Spinal cord (tissue), 9 donors: ENCODE measurements at regions not wholly inside any gene's neighbourhood (a gene's known extent, or its start where the extent isn't known, plus 50 kb on each side); places are given as distances from the start of the nearest gene placed in this dataset.
A peak's percentile ranks its signal among the peaks of the same experiment; 100 is the strongest.

Experiments
- DNase-seq, 6 donors: peaks; one replicate each; pipeline versions ENCODE4 v3.0.0 to v3.0.0-alpha.2; 2013 to 2015; ENCODE audit warnings: low spot score in 6 of 6, low read depth in 4 of 6
- H3K27ac ChIP-seq: one replicate; pipeline ENCODE4 v1.5.1; 2013; ENCODE audit warnings: low read depth, low read length, control low read depth
- H3K27me3 ChIP-seq: one replicate; pipeline ENCODE4 v1.6.1; 2013; ENCODE audit warnings: low read length; ENCODE audit not compliant: control insufficient read depth, insufficient read depth
- H3K36me3 ChIP-seq: one replicate; pipeline ENCODE4 v1.6.1; 2013; ENCODE audit warnings: low read length; ENCODE audit not compliant: control insufficient read depth, insufficient read depth
- H3K4me1 ChIP-seq: one replicate; pipeline ENCODE4 v1.6.1; 2013; ENCODE audit warnings: low read length; ENCODE audit not compliant: control insufficient read depth, insufficient read depth
- H3K4me3 ChIP-seq: one replicate; pipeline ENCODE4 v1.5.1; 2013; ENCODE audit warnings: low read depth, low read length, control low read depth
- H3K9me3 ChIP-seq: one replicate; pipeline ENCODE4 v1.6.1; 2013; ENCODE audit warnings: low read length; ENCODE audit not compliant: control insufficient read depth, insufficient read depth
- WGBS: methylation state at CpG from one replicate; pipeline ENCODE4 v1.1.5; 2013; ENCODE audit warnings: missing lambda C conversion rate; ENCODE audit not compliant: insufficient coverage; 5-methylcytosine and 5-hydroxymethylcytosine counted together
- donor health status: healthy.

- Histone ChIP-seq H3K4me3 (no peak overlapping the region), H3K4me1 (no peaks in the 10 kb centered on the region), H3K36me3 (no peaks in the 10 kb centered on the region), H3K27me3 (no peaks in the 10 kb centered on the region), H3K27ac (no peak overlapping the region), H3K9me3 (no peaks in the 10 kb centered on the region)
- 86% methylated on average over 3 of the region's 6 CpGs for WGBS
- DNase-seq, result no peak
These were observed 341.1 kb upstream of the PPARGC1A start for GRCh38 chr4:24230955-24231354.

GRCh38 chr4:24229978-24230377, 340.1 kb upstream of the PPARGC1A start:
- H3K27ac ChIP-seq, result no peak overlapping the region
- H3K4me1 ChIP-seq, result no peaks in the 10 kb centered on the region
- H3K9me3 ChIP-seq, result no peaks in the 10 kb centered on the region
- H3K27me3 ChIP-seq, result no peaks in the 10 kb centered on the region
- H3K36me3 ChIP-seq, result no peaks in the 10 kb centered on the region
- 33% methylated on average over 1 of the region's 4 CpGs for WGBS
- H3K4me3 ChIP-seq, result no peak overlapping the region
- no peak for DNase-seq

GRCh38 chr4:24228692-24229091, 338.8 kb upstream of the PPARGC1A start:
- 83% methylated on average over 2 of the region's 4 CpGs for WGBS
- no peaks in the 10 kb centered on the region for H3K27me3 ChIP-seq
- no peaks in the 10 kb centered on the region for H3K4me1 ChIP-seq
- no peak overlapping the region for H3K27ac ChIP-seq
- H3K4me3 ChIP-seq, result no peak overlapping the region
- no peak for DNase-seq
- H3K36me3 ChIP-seq, result no peaks in the 10 kb centered on the region
- no peaks in the 10 kb centered on the region for H3K9me3 ChIP-seq

- Histone ChIP-seq H3K27ac (no peak overlapping the region), H3K36me3 (no peaks in the 10 kb centered on the region), H3K4me1 (no peaks in the 10 kb centered on the region), H3K27me3 (no peaks in the 10 kb centered on the region), H3K4me3 (no peak overlapping the region), H3K9me3 (no peaks in the 10 kb centered on the region)
- WGBS, result 85% methylated on average over 2 of the region's 4 CpGs
- no peak for DNase-seq
These were observed 336.8 kb upstream of the PPARGC1A start for GRCh38 chr4:24226667-24227066.

DNA sequence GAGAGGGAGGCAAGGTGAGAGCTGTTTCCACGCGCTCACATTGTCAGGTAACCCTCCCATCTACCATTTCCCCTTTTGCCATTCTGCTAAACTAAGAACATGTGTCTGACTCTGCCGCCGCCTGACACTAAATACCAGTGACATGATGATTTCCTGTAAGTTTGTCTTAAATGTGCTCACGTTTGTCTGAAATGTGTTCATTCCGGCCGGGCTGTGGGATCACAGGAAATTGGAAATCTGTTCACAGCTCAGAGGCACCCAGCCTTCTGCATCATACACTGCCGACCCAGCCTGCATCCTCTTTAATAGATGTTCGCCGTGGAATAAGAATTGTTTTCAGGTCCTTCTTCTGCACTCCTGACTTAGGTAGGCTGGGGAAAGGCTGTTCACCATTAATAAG, 336.2 kb upstream of the PPARGC1A start:
- H3K9me3 ChIP-seq, result no peaks in the 10 kb centered on the region
- DNase-seq, result peak in 1 of 6 donors; percentile 38
- 72% methylated on average over 4 of the region's 10 CpGs for WGBS

DNA sequence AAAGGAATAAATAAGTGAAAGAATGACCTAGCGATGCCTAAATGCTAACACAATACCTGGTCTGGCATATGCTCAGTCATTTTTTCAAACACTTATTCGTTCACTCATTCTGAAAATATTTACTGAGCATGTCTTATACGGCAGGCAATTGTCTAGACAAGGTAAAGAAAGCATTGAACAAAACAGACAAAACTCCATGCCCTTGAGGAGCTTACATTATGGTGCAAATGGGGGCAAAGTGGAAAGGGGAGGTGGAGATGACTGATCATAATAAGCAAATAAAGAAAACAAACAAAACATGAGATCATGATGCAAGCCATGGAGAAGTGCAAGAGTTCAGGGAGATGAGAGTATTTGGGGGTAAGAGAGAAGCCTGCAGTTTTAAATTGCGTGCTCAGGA, 334.6 kb upstream of the PPARGC1A start:
- no peaks in the 10 kb centered on the region for H3K9me3 ChIP-seq
- H3K36me3 ChIP-seq, result no peaks in the 10 kb centered on the region
- no peak overlapping the region for H3K4me3 ChIP-seq
- no peaks in the 10 kb centered on the region for H3K4me1 ChIP-seq
- H3K27ac ChIP-seq, result no peak overlapping the region
- WGBS, result 100% methylated on average over 1 of the region's 4 CpGs
- H3K27me3 ChIP-seq, result no peaks in the 10 kb centered on the region
- DNase-seq, result no peak

More for the DNA sequence above, 336.2 kb upstream of the PPARGC1A start:
- no peaks in the 10 kb centered on the region for H3K27me3 ChIP-seq
- no peak overlapping the region for H3K4me3 ChIP-seq
- H3K27ac ChIP-seq, result no peak overlapping the region
- no peaks in the 10 kb centered on the region for H3K4me1 ChIP-seq
- no peaks in the 10 kb centered on the region for H3K36me3 ChIP-seq

DNA sequence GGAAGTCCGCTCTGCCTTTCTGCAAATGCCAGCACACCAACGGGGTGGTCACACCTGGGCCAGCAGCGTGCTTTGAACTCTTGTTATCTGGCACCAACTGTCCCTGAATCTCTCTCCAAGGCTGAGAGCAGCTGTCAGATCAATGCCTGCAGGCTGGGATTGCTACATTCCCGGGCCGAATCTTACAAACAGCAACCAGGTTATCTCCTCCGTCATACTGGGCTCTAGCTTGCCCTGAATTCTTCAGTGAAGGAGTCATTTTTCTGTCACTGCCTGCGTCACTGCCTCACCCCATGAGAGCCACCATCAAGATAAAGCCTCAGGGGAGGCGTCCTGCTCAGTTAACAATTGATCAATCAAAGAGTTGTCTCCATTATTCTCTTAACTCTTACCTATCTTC, 329.4 kb upstream of the PPARGC1A start:
- Histone ChIP-seq H3K36me3 (no peaks in the 10 kb centered on the region), H3K27me3 (no peaks in the 10 kb centered on the region), H3K4me3 (no peak overlapping the region), H3K4me1 (no peaks in the 10 kb centered on the region), H3K9me3 (no peaks in the 10 kb centered on the region), H3K27ac (no peak overlapping the region)
- 84% methylated on average over 8 of the region's 8 CpGs for WGBS
- DNase-seq, result no peak

DNA sequence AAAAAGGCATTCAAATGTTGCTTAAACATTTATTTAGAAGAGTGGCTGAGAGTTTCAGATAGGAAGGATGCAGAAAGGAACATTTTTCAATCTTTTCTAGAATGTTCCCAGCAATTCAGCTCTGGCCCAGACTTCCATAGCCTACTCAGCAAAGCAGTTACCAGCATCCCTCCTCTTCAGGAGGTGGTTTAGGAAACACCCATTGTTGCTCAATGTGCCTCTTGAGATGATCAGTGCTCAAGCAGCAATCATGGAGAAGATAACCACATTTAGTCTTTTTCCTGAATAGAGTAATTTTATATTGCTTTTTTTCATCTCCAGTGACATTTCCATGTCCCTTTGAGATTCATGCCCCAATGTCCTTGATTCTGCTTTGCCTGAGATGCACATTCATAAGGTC, 328.7 kb upstream of the PPARGC1A start:
- Histone ChIP-seq H3K4me3 (no peak overlapping the region), H3K9me3 (no peaks in the 10 kb centered on the region), H3K27ac (no peak overlapping the region), H3K27me3 (no peaks in the 10 kb centered on the region), H3K4me1 (no peaks in the 10 kb centered on the region), H3K36me3 (no peaks in the 10 kb centered on the region)
- no peak for DNase-seq

DNA sequence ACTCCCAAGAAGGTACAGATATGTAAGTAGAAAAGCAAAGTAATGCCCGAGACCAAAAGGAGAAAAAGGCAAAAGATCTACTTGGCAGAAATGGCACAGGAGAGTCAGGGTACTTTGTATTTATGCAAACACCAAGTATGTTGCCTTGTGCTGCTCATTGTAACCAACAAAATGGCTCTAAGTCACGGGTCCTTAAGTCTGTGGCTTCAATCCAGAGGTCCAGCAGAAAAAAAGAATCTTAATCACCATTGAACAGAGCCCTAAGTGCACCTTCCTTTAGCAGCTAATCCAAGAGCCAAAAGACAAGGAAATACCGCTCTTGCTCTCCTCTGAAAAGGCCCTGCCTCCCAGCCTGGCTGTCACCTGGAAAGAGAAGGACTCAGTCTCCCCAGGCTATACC, 324.9 kb upstream of the PPARGC1A start:
- DNase-seq, result peak in 1 of 6 donors; percentile 48
- Histone ChIP-seq H3K9me3 (no peaks in the 10 kb centered on the region), H3K4me1 (no peaks in the 10 kb centered on the region), H3K4me3 (no peak overlapping the region), H3K36me3 (no peaks in the 10 kb centered on the region), H3K27me3 (no peaks in the 10 kb centered on the region), H3K27ac (no peak overlapping the region)
- WGBS, result 78% methylated on average over 1 of the region's 3 CpGs

DNA sequence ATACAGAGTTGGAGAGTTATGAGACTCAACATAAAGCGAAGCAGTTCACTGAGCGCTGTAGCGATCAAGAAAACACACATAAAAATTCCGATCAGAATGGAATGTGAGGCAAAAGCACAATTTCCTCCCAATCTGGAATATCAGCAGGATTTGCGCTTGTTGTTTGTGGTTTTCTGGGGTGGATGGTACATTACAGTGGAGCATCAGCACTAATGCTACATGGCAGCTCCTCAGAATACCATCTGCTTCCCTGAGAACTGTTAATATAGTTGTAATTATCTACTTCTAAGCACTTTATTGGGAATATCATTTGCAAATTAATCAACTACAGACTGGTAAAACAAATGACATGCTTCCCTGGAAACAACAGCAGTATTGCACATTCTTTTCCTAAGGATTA, 324.1 kb upstream of the PPARGC1A start:
- DNase-seq, result peak in 1 of 6 donors; percentile 76

More for the DNA sequence above, 324.1 kb upstream of the PPARGC1A start:
- no peaks in the 10 kb centered on the region for H3K36me3 ChIP-seq
- 80% methylated on average over 1 of the region's 5 CpGs for WGBS
- no peak overlapping the region for H3K27ac ChIP-seq
- H3K4me3 ChIP-seq, result no peak overlapping the region
- no peaks in the 10 kb centered on the region for H3K27me3 ChIP-seq
- no peaks in the 10 kb centered on the region for H3K4me1 ChIP-seq
- H3K9me3 ChIP-seq, result no peaks in the 10 kb centered on the region
